ENCODE measurements at regions not wholly inside any gene's neighbourhood (a gene's known extent, or its start where the extent isn't known, plus 50 kb on each side); places are given as distances from the start of the nearest gene placed in this dataset.

DNA sequence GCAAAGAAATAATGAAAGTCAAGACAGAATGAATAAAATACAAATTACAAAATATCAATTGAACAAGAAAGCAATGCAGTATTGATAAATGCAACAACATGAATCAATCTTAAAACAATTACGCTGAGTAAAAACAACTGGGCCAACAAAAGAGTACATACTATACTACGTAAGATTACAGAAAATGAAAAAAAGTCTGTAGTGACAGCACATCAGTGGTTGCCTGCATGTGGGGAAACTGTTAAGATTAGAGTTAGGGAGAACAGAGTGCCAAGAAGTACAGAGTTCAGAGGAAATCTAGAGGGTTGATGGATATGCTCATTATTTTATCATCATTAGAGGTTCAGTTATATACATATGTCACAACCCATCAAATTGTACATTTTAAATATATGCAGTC, 706.6 kb upstream of the ACO1 start:
- Histone ChIP-seq H3K4me3 (ENCODE audit: low read depth, low read length) (no peak overlapping the region), H3K27me3 (ENCODE audit: control insufficient read depth, insufficient read depth, low read length) (no peaks in the 10 kb centered on the region), H3K36me3 (ENCODE audit: control insufficient read depth, insufficient read depth, low read length) (no peaks in the 10 kb centered on the region)
- no peak for DNase-seq (ENCODE audit: low read depth)
- TF ChIP-seq, protein P1, sequence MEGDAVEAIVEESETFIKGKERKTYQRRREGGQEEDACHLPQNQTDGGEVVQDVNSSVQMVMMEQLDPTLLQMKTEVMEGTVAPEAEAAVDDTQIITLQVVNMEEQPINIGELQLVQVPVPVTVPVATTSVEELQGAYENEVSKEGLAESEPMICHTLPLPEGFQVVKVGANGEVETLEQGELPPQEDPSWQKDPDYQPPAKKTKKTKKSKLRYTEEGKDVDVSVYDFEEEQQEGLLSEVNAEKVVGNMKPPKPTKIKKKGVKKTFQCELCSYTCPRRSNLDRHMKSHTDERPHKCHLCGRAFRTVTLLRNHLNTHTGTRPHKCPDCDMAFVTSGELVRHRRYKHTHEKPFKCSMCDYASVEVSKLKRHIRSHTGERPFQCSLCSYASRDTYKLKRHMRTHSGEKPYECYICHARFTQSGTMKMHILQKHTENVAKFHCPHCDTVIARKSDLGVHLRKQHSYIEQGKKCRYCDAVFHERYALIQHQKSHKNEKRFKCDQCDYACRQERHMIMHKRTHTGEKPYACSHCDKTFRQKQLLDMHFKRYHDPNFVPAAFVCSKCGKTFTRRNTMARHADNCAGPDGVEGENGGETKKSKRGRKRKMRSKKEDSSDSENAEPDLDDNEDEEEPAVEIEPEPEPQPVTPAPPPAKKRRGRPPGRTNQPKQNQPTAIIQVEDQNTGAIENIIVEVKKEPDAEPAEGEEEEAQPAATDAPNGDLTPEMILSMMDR (IDR thresholded peaks at IDR 0.05; ENCODE audit: insufficient read depth, low read length, poor library complexity, severe bottlenecking) = no peak

GRCh38 chr9:31683116-31683515, 701.3 kb upstream of the ACO1 start:
- DNase-seq (ENCODE audit: low read depth) = no peak
- no peak overlapping the region for H3K4me3 ChIP-seq (ENCODE audit: low read depth, low read length)

GRCh38 chr9:31697956-31698355, 686.5 kb upstream of the ACO1 start:
- Histone ChIP-seq H3K4me3 (ENCODE audit: low read depth, low read length) (no peak overlapping the region), H3K27me3 (ENCODE audit: control insufficient read depth, insufficient read depth, low read length) (no peaks in the 10 kb centered on the region), H3K36me3 (ENCODE audit: control insufficient read depth, insufficient read depth, low read length) (no peaks in the 10 kb centered on the region)
- TF ChIP-seq, protein P1 (IDR thresholded peaks at IDR 0.05; ENCODE audit: insufficient read depth, low read length, poor library complexity, severe bottlenecking) = no peak
- DNase-seq (ENCODE audit: low read depth) = no peak

More at GRCh38 chr9:31683116-31683515, 701.3 kb upstream of the ACO1 start:
- no peaks in the 10 kb centered on the region for H3K27me3 ChIP-seq (ENCODE audit: control insufficient read depth, insufficient read depth, low read length)
- TF ChIP-seq, protein P1 (IDR thresholded peaks at IDR 0.05; ENCODE audit: insufficient read depth, low read length, poor library complexity, severe bottlenecking) = no peak
- no peaks in the 10 kb centered on the region for H3K36me3 ChIP-seq (ENCODE audit: control insufficient read depth, insufficient read depth, low read length)

- Histone ChIP-seq H3K27me3 (ENCODE audit: control insufficient read depth, insufficient read depth, low read length) (no peaks in the 10 kb centered on the region), H3K4me3 (ENCODE audit: low read depth, low read length) (no peak overlapping the region), H3K36me3 (ENCODE audit: control insufficient read depth, insufficient read depth, low read length) (no peaks in the 10 kb centered on the region)
- no peak for DNase-seq (ENCODE audit: low read depth)
- TF ChIP-seq, protein P1 (IDR thresholded peaks at IDR 0.05; ENCODE audit: insufficient read depth, low read length, poor library complexity, severe bottlenecking) = no peak
Observed at GRCh38 chr9:31699836-31700235, 684.6 kb upstream of the ACO1 start.

DNA sequence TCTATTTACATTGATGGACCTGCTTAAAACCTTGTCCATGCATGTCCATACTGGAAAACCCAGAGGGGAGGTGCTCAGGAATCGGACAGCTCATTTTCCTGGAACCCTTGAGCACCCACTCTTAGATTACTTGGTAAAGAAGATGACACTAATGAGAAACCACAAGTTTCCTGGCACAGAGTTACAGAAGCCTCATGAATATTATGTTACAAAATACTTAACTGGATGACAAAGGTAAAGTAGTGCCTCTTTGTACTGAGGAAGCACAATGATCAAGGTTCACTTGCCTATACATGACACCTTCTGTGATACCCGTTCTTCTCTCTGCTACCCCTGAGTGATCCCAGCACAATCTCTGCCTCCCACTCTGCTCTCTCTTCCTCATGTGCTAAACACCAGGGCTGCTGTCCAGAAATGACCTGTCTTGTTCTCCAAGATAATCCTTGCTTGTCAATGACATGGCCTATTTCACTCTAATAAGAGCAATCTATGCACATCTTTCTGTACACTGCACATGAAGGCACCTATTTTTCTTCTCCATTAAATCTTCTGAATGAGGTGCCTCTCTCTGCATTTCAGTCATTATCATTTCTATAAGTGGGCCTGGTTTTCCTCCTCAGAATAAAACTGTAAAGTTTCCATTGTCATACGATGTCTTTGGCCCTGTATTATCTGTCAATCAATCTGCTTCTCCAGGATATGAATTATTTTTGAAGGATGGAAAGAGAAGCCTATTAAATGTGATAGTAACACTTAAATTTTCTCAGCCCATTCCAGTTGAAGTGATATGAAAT, 684.0 kb upstream of the ACO1 start:
- Histone ChIP-seq H3K27me3 (ENCODE audit: control insufficient read depth, insufficient read depth, low read length) (no peaks in the 10 kb centered on the region), H3K36me3 (ENCODE audit: control insufficient read depth, insufficient read depth, low read length) (no peaks in the 10 kb centered on the region), H3K4me3 (ENCODE audit: low read depth, low read length) (no peak overlapping the region)
- TF ChIP-seq, protein P1 (IDR thresholded peaks at IDR 0.05; ENCODE audit: insufficient read depth, low read length, poor library complexity, severe bottlenecking) = no peak
- no peak for DNase-seq (ENCODE audit: low read depth)

- no peaks in the 10 kb centered on the region for H3K36me3 ChIP-seq (ENCODE audit: control insufficient read depth, insufficient read depth, low read length)
- DNase-seq (ENCODE audit: low read depth) = no peak
- H3K4me3 ChIP-seq (ENCODE audit: low read depth, low read length) = no peak overlapping the region
- H3K27me3 ChIP-seq (ENCODE audit: control insufficient read depth, insufficient read depth, low read length) = no peaks in the 10 kb centered on the region
- TF ChIP-seq, protein P1 (IDR thresholded peaks at IDR 0.05; ENCODE audit: insufficient read depth, low read length, poor library complexity, severe bottlenecking) = no peak
Observed at GRCh38 chr9:31702957-31703356, 681.5 kb upstream of the ACO1 start.

All from kidney epithelial cell (primary cell).